H1 (cell line): ENCODE measurements at regions not wholly inside any gene's neighbourhood (a gene's known extent, or its start where the extent isn't known, plus 50 kb on each side); places are given as distances from the start of the nearest gene placed in this dataset.

Source experiments
- BRCA1 ChIP-seq: IDR thresholded peaks from 2 replicates; pipeline ENCODE4 v1.6.1; 2012; ENCODE audit warnings: low read depth, low read length, improper control_type of control experiment
- HDAC6 ChIP-seq: IDR thresholded peaks from one replicate; pipeline ENCODE4 v1.7.1; 2012; ENCODE audit warnings: low read depth, mild to moderate bottlenecking, inconsistent platforms, low read length, moderate library complexity
- PHF8 ChIP-seq: fragments of 200-600 bp; sonication (generic); conservative IDR thresholded peaks from 2 replicates; pipeline ENCODE4 v1.7.1; 2012; ENCODE audit warnings: low read depth, mild to moderate bottlenecking, inconsistent platforms, low read length, moderate library complexity
- TF ChIP-seq, protein P1 (sequence below), 3 experiments: IDR thresholded peaks; 1 replicate in 2 of 3; 2 replicates in 1 of 3; pipeline versions ENCODE4 v1.5.1 to v1.6.1; 2011; ENCODE audit warnings: low read length in 3 of 3, mild to moderate bottlenecking in 3 of 3, inconsistent platforms in 2 of 3, low read depth in 1 of 3, moderate library complexity in 1 of 3; ENCODE audit not compliant: insufficient read depth in 1 of 3; ENCODE audit errors: control extremely low read depth in 1 of 3

DNA sequence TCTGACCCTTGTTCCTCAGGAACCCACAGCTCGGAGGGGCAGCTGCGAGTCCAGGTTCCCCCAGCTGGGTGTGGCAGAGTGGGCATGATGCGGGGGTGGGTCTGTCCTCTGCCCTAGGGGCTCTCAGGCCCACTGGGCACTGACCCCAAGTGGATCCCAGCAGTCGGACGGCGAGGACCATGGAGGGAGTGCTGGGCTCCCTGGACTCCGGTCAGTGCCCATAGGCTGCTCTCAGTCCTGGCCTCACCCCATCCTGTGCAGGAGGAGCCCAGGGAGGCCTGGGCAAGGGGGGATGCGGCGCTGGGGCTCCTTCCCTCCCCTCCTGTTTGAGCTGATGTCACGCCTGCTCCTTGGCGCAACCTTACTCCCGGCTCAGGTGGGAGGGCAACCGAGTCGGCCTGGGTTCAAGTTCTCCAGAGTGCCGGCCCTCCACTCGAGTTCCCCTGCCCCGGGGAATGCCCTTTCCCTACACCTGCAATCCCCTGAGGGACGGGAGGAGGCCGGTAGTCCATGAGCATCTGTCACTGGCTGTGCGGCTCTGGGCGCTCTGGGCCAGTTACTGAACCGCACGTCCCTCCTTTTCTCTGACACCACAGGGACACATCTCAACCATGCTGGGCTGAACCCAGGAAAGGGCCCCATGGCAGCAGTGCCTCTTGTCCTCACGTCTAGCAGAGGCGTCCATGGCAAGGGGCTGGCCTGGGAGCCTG, 52.6 kb upstream of the ACSF3 start (continued):
- TF ChIP-seq HDAC6 = no peak
- TF ChIP-seq BRCA1 = no peak
- TF ChIP-seq PHF8 = no peak
- TF ChIP-seq, protein P1, sequence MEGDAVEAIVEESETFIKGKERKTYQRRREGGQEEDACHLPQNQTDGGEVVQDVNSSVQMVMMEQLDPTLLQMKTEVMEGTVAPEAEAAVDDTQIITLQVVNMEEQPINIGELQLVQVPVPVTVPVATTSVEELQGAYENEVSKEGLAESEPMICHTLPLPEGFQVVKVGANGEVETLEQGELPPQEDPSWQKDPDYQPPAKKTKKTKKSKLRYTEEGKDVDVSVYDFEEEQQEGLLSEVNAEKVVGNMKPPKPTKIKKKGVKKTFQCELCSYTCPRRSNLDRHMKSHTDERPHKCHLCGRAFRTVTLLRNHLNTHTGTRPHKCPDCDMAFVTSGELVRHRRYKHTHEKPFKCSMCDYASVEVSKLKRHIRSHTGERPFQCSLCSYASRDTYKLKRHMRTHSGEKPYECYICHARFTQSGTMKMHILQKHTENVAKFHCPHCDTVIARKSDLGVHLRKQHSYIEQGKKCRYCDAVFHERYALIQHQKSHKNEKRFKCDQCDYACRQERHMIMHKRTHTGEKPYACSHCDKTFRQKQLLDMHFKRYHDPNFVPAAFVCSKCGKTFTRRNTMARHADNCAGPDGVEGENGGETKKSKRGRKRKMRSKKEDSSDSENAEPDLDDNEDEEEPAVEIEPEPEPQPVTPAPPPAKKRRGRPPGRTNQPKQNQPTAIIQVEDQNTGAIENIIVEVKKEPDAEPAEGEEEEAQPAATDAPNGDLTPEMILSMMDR (IDR thresholded peaks at IDR 0.05; ENCODE audit: control extremely low read depth in 1 of 3, insufficient read depth in 1 of 3, low read depth in 1 of 3, low read length in 3 of 3) = no peak
